Neural progenitor cell (in vitro differentiated cells): ENCODE measurements at regions not wholly inside any gene's neighbourhood (a gene's known extent, or its start where the extent isn't known, plus 50 kb on each side); places are given as distances from the start of the nearest gene placed in this dataset.

Experiments
- DNase-seq: peaks from one replicate; pipeline ENCODE4 v3.0.0-alpha.2; 2016; ENCODE audit warnings: low spot score
- H2AFZ ChIP-seq: fragments of 200-600 bp; sonication (generic); replicated peaks from 2 replicates; pipeline ENCODE4 v1.6.1; 2016; ENCODE audit warnings: antibody characterized with exemption
- H3F3A ChIP-seq: fragments of 200-600 bp; sonication (generic); 2 replicates; pipeline ENCODE4 v1.6.1; 2016; ENCODE audit warnings: antibody characterized with exemption, low read depth
- H3K27ac ChIP-seq: fragments of 200-600 bp; sonication (generic); 2 replicates; pipeline ENCODE4 v1.5.1; 2016; ENCODE audit warnings: mild to moderate bottlenecking
- H3K27me3 ChIP-seq: fragments of 200-600 bp; sonication (generic); 2 replicates; pipeline ENCODE4 v1.6.1; 2016; ENCODE audit warnings: mild to moderate bottlenecking, moderate library complexity
- H3K36me3 ChIP-seq: fragments of 200-600 bp; sonication (generic); 2 replicates; pipeline ENCODE4 v1.5.1; 2016
- H3K4me1 ChIP-seq: fragments of 200-600 bp; sonication (generic); 2 replicates; pipeline ENCODE4 v1.6.1; 2016; ENCODE audit warnings: mixed run types
- H3K4me2 ChIP-seq: fragments of 200-600 bp; sonication (generic); 2 replicates; pipeline ENCODE4 v1.6.1; 2016
- H3K4me3 ChIP-seq: fragments of 200-600 bp; sonication (generic); 2 replicates; pipeline ENCODE4 v1.5.1; 2016
- H3K79me2 ChIP-seq: fragments of 200-600 bp; sonication (generic); 2 replicates; pipeline ENCODE4 v1.6.1; 2016; ENCODE audit warnings: low read depth
- H3K9ac ChIP-seq: fragments of 200-600 bp; sonication (generic); 2 replicates; pipeline ENCODE4 v1.6.1; 2016
- H3K9me3 ChIP-seq: fragments of 200-600 bp; sonication (generic); 2 replicates; pipeline ENCODE4 v1.5.1; 2016; ENCODE audit warnings: low read depth
- H4K20me1 ChIP-seq: fragments of 200-600 bp; sonication (generic); 2 replicates; pipeline ENCODE4 v1.6.1; 2016; ENCODE audit warnings: low read depth
- H3K27ac Mint-ChIP-seq: 3 replicates; pipeline ENCODE4 v1.8.0; 2021; ENCODE audit warnings: mixed read lengths
- H3K27me3 Mint-ChIP-seq: 2 replicates; pipeline ENCODE4 v1.8.0; 2022; ENCODE audit warnings: low read depth, mild to moderate bottlenecking, inconsistent platforms, moderate library complexity, mixed read lengths; ENCODE audit not compliant: insufficient read depth
- H3K36me3 Mint-ChIP-seq: 3 replicates; pipeline ENCODE4 v1.8.0; 2021; ENCODE audit warnings: mixed read lengths
- H3K4me1 Mint-ChIP-seq: 3 replicates; pipeline ENCODE4 v1.8.0; 2021; ENCODE audit warnings: mixed read lengths
- H3K4me3 Mint-ChIP-seq: 3 replicates; pipeline ENCODE4 v1.8.0; 2021; ENCODE audit warnings: mild to moderate bottlenecking, moderate library complexity, mixed read lengths
- H3K9me3 Mint-ChIP-seq: 3 replicates; pipeline ENCODE4 v1.8.0; 2020; ENCODE audit warnings: mixed read lengths
- CTCF ChIP-seq: fragments of 200-600 bp; sonication (generic); IDR thresholded peaks from 2 replicates; pipeline ENCODE4 v1.5.1; 2017; ENCODE audit warnings: antibody characterized with exemption, mild to moderate bottlenecking
- EZH2 ChIP-seq: fragments of 200-600 bp; sonication (generic); IDR thresholded peaks from 2 replicates; pipeline ENCODE4 v1.6.1; 2017; ENCODE audit warnings: antibody characterized with exemption, mild to moderate bottlenecking, moderate library complexity
- EZH2phosphoT487 ChIP-seq: fragments of 200-600 bp; sonication (generic); IDR thresholded peaks from 2 replicates; pipeline ENCODE4 v1.6.1; 2017; ENCODE audit warnings: antibody characterized with exemption

GRCh38 chr2:53303012-53303578 is 464.5 kb upstream of the CHAC2 start:
- Histone ChIP-seq H3K9ac (no peak overlapping the region), H3K36me3 (no peaks in the 10 kb centered on the region), H3K4me3 (no peak overlapping the region), H3K4me1 (no peaks in the 10 kb centered on the region), H3F3A (no peaks in the 10 kb centered on the region), H3K79me2 (no peaks in the 10 kb centered on the region), H3K9me3 (no peaks in the 10 kb centered on the region), H4K20me1 (no peaks in the 10 kb centered on the region), H3K4me2 (no peak overlapping the region), H3K27me3 (no peaks in the 10 kb centered on the region), H3K27ac (no peak overlapping the region), H2AFZ (no peak overlapping the region)
- no peak for DNase-seq
- Mint-ChIP-seq H3K9me3 (peaks cover 2% of the 10 kb centered on the region), H3K27me3 (no peaks in the 10 kb centered on the region), H3K4me3 (no peak overlapping the region), H3K27ac (no peak overlapping the region), H3K36me3 (no peaks in the 10 kb centered on the region), H3K4me1 (no peaks in the 10 kb centered on the region)
- TF ChIP-seq EZH2phosphoT487 (no peak), CTCF (no peak), EZH2 (no peak)

- no peak overlapping the region for H3K4me3 ChIP-seq
- no peaks in the 10 kb centered on the region for H3K4me1 Mint-ChIP-seq
- no peaks in the 10 kb centered on the region for H3K27me3 ChIP-seq
- no peaks in the 10 kb centered on the region for H3F3A ChIP-seq
- no peak overlapping the region for H3K4me3 Mint-ChIP-seq
- no peak overlapping the region for H3K27ac ChIP-seq
- H4K20me1 ChIP-seq: no peaks in the 10 kb centered on the region
- no peaks in the 10 kb centered on the region for H3K4me1 ChIP-seq
- H3K27ac Mint-ChIP-seq: no peak overlapping the region
- TF ChIP-seq EZH2phosphoT487: no peak
- no peak for TF ChIP-seq EZH2
- TF ChIP-seq CTCF: no peak
- no peak for DNase-seq
- no peaks in the 10 kb centered on the region for H3K79me2 ChIP-seq
- H3K36me3 Mint-ChIP-seq: no peaks in the 10 kb centered on the region
- H3K27me3 Mint-ChIP-seq: no peaks in the 10 kb centered on the region
- H2AFZ ChIP-seq: no peak overlapping the region
- H3K9me3 Mint-ChIP-seq: peaks cover 2% of the 10 kb centered on the region
- no peak overlapping the region for H3K4me2 ChIP-seq
- no peaks in the 10 kb centered on the region for H3K36me3 ChIP-seq
- no peak overlapping the region for H3K9ac ChIP-seq
- H3K9me3 ChIP-seq: no peaks in the 10 kb centered on the region
Measured at GRCh38 chr2:53302455-53302854, 465.1 kb upstream of the CHAC2 start.

GRCh38 chr2:53289309-53290006 is 478.1 kb upstream of the CHAC2 start:
- peaks cover 9% of the 10 kb centered on the region for H3K4me1 Mint-ChIP-seq
- Histone ChIP-seq H3K27me3 (no peaks in the 10 kb centered on the region), H3K4me1 (peaks cover 12% of the 10 kb centered on the region), H2AFZ (no peak overlapping the region), H3K9ac (no peak overlapping the region), H3K79me2 (no peaks in the 10 kb centered on the region), H3K27ac (no peak overlapping the region), H3K9me3 (no peaks in the 10 kb centered on the region), H3F3A (no peaks in the 10 kb centered on the region), H3K4me2 (no peak overlapping the region), H4K20me1 (no peaks in the 10 kb centered on the region), H3K36me3 (no peaks in the 10 kb centered on the region), H3K4me3 (no peak overlapping the region)
- H3K36me3 Mint-ChIP-seq: no peaks in the 10 kb centered on the region
- no peak overlapping the region for H3K4me3 Mint-ChIP-seq
- no peak for DNase-seq
- H3K9me3 Mint-ChIP-seq: no peaks in the 10 kb centered on the region
- H3K27me3 Mint-ChIP-seq: no peaks in the 10 kb centered on the region
- H3K27ac Mint-ChIP-seq: no peak overlapping the region
- TF ChIP-seq EZH2phosphoT487: no peak
- TF ChIP-seq CTCF: no peak
- no peak for TF ChIP-seq EZH2
